EH (cell line): ENCODE measurements at regions not wholly inside any gene's neighbourhood (a gene's known extent, or its start where the extent isn't known, plus 50 kb on each side); places are given as distances from the start of the nearest gene placed in this dataset.
"Not testable (repeated sequence)": the region's sequence is repeated elsewhere in the genome, so short reads cannot be mapped to it uniquely, and the experiment has no call there.

Source experiments
- DNase-seq: peaks from one replicate; pipeline ENCODE4 v3.0.0-alpha.2; 2015; ENCODE audit warnings: low read depth

DNA sequence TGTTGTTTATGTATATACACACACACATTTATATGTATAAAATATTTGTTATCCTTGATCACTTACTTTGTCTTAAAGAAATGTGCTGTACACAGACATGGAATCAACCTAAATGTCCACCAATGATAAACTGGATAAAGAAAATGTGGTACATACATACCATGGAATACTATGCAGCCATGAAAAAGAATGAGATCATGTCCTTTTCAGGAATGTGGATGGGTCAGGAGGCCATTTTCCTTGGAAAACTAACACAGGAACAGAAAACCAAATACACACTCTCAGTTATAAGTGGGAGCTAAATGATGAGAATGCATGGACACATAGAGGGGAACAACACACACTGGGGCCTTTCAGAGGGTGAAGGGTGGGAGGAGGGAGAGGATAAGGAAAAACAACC lies 534.7 kb downstream of the FLRT2 start:
- DNase-seq, result not testable (repeated sequence)

DNA sequence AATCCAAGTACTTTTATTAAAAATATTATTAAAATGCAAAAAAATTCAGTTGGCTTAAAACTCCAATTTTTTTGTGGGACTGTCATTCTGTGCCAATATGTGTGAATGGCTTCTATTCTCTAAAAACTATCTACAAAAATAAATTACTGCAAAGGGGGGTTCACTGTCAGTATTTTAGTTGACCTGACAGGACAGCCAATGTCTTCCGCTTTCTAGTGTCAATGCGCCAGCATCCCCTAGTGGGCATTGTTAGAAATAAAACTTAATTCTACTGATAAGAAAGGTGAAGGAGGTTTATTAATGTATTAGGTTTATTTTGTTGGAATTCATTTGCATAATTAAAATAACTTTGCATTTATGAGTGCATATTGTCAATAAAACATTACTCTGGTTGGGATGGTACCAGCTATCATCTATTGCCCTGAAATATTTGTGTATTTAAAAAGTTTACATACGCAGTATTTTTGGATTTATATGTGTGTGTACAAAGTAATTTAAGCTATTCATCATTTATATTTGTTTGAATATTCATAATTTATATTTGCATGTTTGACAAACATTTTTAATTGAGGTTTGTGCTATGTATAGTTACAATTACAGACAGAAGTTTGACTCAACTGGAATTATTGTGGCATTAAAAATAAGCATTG lies 527.2 kb downstream of the FLRT2 start:
- peak; percentile 20 for DNase-seq

DNA sequence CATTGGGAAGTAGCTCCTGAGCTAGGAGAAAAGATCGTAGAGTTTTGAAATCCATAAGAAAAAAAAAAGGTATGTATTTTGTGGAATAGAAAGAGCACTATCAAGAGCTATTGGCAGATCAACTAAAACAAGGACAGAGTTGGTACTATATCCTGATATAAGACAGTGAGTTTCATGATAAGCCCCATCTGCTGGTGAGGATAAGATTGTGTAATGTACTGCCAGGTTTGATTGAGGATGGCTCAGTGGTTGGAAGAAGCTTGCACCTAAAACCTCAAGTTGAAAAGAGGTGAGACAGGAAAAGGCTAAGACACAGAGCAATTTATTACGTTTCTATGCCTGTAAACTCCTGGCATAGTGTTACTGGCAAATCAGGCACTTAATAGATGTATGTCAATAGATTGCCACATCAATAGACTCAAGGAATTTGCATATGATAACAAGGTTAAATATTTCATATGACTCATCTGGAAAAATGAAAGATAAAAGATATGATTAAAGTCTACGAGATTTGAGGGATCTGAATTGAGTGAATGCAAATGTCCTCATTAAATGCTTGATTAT lies 525.6 kb downstream of the FLRT2 start:
- peak; percentile 6 for DNase-seq

DNA sequence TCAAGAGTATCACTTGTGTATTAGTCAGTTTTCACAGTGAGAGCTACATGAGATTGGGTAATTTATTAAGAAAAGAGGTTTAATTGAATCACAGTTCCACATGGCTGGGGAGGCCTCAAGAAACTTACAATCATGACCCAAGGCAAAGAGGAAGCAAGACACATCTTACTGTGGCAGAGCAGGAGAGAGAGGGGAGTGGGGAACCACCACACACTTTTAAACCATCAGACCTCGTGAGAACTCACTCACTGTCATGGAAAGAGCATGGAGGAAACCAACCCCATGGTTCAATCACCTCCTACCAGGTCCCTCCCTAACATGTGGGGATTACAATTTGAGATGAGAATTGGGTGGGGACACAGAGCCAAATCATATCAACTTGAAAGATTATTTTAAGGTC lies 522.9 kb downstream of the FLRT2 start:
- no peak for DNase-seq

DNA sequence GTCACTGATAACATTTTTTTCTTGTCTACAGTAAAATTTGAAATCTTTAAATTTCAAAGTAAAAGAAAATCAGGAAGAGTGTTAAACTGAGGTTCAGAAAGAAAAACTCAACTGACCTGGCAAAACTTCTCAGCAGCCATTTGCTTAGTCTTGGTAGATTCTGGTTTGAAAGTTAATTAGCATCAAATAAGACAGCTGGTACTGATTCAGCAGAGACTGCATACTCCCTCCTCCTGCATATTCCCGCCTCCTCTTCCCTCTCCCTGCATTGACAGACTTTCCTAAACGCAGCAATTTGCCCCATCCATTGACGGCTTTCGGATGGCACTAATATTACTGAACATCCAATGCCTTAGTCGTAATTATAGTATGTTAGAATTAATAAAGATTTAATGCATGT lies 520.8 kb downstream of the FLRT2 start:
- DNase-seq, result no peak

DNA sequence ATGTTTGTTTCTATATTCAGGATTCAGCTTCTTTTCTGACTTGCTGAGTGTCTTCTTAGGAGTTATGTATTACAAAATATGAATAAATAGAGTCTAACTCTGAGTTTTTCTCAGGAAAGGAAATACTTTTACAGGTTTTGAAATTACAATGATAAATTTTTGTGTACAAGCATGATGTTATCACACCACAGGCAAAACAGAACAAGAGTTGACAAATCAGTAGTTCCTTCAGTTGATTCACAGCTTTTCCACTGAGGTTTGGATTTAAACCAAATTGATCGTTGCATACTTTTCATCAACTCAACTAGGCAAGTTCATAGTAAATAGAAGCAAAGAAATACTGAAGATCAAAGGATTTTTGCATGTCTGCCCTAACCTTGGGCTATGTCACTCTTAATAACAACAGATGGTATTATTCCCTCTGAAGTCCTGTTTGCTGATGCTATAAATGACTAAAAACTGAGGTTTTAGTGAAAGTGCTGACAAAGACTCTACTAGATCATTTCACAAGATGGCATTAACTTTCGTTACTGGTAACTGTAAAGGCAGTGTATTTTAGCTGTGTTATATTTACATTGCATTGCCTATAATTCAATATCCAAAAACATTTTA lies 520.2 kb downstream of the FLRT2 start:
- DNase-seq, result no peak

DNA sequence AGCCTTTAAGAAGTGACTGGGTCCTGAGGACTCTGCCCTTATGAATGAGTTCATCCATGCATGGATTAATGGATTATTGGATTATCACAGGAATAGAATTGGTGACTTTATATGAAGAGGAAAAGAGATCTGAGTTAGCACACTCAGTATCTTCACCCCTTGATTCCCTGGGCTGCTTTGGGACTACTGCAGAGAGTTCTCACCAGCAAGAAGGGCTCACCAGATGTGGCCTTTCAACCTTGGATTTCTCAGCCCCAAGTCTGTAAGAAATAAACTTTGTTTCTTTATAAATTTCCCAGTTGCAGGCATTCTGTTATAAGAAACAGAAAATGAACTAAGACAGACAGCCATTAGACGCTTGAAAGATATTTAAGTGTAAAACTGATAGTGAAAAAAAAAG lies 509.2 kb downstream of the FLRT2 start:
- DNase-seq, result no peak

DNA sequence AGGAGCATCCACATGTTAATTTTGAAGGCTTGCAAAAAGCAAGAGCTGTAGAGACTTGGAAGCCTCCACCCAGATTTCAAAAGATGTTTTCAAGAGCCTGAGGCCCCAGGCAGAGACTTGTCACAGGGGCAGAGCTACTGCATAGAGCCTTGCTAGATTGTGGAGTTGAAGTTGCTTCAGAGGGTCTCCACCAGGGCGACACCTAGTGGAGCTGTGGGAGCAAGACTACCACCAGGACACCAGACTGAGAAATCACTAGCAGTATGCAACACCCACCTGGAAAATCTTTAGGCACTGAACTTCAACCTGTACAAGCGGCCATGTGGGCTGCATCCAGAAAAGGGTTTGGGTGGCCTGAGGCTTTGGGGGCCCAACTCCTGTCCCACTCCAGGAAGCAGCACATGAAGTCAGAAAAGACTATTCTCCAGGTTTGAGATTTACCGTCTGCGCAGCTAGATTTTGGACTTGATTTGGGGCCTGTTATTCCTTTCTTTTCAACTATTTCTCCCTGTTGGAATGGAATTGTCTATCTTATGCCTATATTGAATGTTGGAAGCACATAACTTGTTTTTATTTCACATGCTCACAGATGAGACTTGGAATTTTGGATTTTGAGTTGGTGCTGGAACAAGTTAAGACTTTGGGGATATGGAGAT lies 508.6 kb downstream of the FLRT2 start:
- DNase-seq, result peak; percentile 40

DNA sequence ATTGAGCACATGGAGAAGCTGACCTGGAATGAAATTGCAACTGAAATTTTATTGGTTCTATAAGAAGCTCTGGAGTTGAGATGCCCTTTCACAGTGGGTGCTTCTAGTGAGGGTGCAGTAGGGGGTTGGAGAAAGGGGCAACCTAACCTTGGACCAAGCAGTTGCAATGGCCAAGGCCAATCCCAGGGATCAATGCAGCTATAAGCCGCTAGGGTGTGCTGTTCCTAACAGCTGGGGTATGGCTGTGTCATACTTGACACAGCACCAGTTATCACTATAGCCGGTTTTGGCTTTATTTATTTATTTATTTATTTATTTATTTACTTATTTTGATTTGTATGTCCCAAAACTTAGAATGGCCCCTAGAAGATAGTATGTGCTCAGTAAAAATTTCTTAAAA lies 505.9 kb downstream of the FLRT2 start:
- peak; percentile 30 for DNase-seq

DNA sequence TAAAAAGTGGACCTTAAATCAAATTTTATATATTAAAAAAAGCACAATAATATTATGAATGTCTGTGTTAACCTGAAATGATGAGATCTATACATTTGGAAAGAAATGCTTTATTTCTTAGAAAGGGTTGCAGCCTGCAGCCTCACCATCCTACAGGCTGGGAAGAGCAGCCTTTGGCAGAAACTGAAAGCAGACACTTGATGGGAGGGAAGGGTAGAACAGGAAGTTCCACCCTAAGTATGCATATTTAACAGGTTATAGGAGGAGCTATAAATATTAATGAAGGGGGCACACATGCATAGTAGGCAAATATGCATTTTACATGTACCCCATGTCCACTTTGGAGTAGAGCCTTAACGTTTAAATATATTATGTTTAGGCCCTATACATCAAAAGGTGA lies 498.0 kb downstream of the FLRT2 start:
- no peak for DNase-seq

DNA sequence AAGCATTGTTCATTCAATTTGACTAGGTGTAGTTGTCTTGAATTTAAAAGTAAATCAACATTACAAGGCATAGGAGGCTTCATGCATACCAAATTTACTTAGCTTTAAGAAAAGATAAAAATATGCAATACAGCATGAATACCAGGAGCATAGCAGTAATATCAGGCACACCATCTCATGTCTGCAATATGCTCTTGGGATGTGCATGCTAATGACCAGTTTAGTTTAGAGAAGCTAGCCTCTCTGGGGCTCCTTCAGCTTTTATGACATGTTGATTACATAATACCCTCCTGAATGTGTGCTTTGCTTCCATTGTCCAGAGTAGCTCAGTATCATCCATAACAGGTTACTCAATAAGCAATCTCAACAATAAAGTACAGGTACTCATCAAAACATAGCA lies 497.2 kb downstream of the FLRT2 start:
- DNase-seq, result no peak

DNA sequence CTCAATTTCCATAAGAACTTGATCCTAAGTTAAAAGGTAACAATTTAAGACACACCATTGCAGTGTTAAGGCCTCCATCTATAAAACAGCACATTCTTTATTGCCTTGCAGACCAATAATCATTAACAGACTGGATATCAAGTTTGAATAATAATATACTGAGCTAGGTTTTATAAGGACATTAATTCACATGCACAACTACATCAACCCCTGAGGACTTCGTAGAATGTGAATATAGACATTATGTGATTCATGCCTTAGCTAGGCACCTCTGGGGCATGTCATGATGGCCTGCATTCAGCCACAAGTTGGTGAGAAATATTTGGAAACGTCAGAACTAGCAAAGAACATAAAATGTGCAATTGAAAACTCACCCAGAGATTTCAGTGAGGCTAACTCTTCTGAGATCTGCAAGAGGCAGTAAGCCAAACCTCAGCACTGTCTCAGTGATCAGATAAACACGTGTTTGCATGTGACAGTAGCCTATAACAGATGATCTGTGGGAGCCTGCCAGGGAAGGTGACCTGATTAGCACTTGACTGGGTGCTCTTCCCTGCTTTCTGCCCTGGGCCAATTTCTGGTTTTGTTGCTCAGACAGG lies 492.2 kb downstream of the FLRT2 start:
- peak; percentile 52 for DNase-seq

DNA sequence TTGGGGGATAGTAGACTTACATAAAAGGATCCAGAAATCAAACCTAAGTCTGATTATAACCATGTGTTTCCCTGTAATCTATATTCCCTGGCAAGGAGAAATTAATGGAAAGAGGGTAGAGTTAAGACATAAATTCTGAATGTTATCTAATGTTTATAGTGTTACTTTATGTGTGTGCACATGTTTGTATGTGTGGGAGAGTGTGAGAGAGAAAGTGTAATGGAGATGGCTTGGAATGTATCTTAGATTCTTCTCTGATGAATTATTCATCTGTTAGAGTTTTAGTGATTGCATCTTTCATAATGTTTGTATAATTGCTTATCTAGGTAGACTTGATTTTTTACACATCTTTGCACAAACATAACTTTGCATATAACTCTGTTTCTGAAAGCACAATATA lies 490.9 kb downstream of the FLRT2 start:
- no peak for DNase-seq

DNA sequence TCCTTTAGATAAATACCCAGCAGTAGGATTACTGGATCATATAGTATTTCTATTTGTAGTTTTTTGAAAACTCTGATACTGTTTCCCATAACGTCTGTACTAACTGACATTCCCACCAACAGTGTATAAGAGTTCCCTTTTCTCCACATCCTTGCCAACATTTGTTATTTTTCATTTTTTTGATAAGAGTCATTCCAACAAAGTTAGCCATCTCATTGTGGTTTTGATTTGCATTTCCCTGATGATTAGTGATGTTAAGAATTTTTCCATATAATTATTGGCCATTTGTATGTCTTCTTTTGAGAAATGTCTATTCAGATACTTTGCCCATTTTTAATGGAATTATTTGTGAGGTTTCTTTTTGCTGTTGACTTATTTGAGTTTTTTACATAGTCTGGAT lies 486.0 kb downstream of the FLRT2 start:
- peak; percentile 37 for DNase-seq

DNA sequence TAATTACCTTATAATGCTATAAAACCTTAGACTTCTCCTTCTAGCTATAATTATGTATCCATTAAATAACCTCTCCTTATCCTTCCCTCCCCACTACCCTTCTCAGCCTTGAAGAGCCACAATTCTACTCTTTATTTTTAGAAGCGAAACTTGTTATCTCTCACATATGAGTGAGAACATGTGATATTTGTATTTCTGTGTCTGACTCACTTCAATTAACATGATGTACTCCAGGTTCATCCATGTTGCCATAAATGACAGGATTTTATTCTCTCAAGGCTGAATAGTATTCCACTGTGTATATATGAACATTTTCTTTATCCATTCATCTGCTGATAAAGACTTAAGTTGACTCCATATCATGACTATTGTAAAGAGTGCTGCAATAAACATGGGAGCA lies 485.6 kb downstream of the FLRT2 start:
- no peak for DNase-seq

DNA sequence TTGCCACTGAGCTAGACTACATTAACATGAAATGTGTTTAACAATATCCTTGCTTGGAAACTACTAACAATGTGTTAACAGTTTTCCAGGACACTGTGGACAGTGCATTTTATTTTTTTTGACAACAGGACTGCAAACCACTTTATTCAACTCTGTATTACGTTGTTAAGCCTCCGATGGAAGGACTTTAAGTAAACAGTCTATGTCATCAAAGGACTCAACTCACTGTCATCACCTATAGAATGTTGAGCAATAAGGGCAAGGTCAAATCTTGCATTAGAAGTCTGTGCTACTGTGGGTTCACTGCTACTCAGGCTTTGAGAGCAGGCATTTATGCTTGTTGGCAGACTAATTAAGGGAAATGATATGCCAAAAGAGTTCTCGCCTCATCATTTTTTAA lies 483.7 kb downstream of the FLRT2 start:
- DNase-seq, result no peak

DNA sequence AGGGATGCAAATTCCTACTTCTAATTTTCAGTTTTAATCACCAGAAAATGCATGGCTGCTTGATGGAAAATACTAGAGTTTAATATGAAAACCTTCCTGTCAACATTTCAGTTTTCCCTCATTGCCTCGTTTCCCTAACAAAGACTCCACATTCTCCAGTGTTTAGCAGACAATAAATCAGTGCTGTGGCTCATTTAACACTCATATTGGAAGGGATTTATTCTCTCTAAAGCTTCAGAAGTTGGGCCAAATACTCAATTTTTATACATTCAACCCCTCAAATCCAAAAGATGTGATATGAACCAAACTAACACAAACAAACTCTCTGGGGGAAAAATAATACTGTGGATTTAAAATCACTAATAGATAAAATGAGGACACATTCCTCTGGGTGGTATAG lies 482.5 kb downstream of the FLRT2 start:
- no peak for DNase-seq

DNA sequence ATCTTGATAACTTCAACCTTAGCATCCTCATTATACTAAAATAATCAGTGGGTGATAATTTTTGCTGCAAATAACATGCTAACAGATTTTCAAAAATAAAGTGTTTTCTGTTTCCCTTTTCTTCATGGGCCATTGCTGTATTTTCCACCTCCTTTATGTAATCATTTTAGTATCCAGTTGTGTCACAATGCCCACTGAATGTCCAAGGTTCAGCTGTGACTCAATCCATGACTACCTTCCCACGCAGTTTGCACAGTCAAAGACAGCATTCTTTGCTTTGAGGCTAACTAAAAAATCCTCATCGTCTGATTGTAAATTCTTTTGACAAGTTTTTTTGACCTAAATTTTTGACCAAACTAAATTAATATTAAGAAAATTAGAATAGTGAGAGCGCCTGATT lies 474.1 kb downstream of the FLRT2 start:
- peak; percentile 2 for DNase-seq

DNA sequence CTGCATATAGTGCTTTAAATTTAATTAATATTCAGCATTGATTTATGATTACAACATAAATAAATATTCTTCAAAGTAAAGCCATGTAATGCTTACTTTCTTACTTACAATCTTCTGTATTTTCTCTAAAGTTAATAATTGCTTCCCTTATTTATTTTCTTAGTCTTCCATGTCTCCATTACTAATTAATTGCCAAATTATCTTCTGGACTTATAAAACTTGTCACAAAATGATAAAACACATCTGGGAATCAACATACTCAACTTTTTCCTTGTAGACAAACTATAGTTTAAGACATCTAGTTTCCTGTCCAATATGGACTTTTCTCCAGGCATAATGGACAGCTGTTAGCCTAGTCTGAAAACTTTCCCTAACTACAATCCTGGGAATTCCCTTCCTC lies 466.6 kb downstream of the FLRT2 start:
- DNase-seq, result no peak

DNA sequence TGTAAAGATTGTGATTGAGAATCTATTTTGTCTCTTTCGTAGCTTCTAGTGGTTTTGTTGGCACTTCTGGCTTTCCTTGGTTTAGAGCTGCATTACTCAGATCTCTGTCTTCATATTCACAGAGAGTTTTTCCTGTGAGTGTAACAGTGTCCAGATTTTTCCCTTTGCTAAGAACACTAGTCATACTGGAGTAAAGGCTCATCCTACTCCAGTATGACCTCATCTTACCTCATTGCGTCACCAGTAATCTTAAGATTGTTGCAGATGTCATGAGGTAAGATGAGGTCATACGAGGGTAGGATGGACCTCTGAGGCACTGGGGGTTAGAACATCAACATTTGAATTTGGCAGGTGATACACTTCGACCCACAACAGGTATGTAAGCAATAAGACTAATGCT lies 461.2 kb downstream of the FLRT2 start:
- no peak for DNase-seq

DNA sequence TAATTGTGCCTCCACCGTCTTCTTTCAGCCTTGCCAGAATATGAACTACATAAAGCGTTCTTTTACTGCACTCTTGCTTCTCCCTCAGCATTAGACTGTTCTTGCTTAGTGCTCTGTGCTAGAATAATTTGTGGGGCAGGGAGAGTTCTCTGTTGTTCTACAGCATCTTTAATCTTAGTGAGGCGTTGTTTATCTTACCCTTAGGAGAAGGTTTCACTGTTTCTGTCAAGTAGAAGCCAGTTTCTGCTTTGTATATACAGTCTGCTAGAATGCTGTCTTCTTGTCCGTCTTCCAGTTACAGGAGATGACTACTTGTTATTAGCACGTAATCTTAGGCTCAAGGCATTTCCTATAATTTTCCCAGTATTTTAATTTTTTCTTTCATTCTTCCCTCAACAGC lies 458.0 kb downstream of the FLRT2 start:
- DNase-seq, result no peak

DNA sequence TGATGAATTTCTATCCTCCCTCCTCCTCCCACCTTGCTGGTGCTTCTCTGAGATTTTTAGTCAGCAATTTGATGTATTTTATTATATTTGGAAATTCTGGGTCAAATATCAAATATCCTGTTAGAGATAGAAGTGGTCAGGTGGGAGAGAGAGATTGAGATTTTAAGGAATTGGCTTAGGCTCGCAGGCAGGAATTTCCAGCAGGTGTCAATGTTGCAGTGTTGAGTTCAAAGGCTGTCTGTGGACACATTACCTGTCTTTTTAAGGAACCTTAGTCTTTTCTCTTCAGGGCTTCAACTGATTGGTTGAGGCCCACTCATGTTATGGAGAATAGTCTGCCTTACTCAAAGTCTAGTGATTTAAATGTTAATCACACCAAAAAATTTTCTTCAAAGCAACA lies 457.3 kb downstream of the FLRT2 start:
- no peak for DNase-seq
